Keratinocyte (primary cell): ENCODE measurements at regions not wholly inside any gene's neighbourhood (a gene's known extent, or its start where the extent isn't known, plus 50 kb on each side); places are given as distances from the start of the nearest gene placed in this dataset.
"Not testable (repeated sequence)": the region's sequence is repeated elsewhere in the genome, so short reads cannot be mapped to it uniquely, and the experiment has no call there.

Experiments used
- DNase-seq: peaks from one replicate; pipeline ENCODE4 v3.0.0-alpha.2; 2011; ENCODE audit warnings: low read depth, missing footprints, low spot score
- FAIRE-seq: peaks from 2 replicates; lab custom pipeline; 2011; peaks lifted over from hg19 to GRCh38; lab: Jason Lieb, UNC
- H2AFZ ChIP-seq: 2 replicates; pipeline ENCODE4 v1.6.0; 2012; ENCODE audit warnings: low read length, control low read depth, inconsistent platforms; ENCODE audit not compliant: control insufficient read depth
- H3K27ac ChIP-seq: 2 replicates; pipeline ENCODE4 v1.5.1; 2011; ENCODE audit warnings: low read length; ENCODE audit not compliant: control insufficient read depth, insufficient read depth
- H3K27me3 ChIP-seq: 3 replicates; pipeline ENCODE4 v1.6.0; 2011; ENCODE audit warnings: low read length; ENCODE audit not compliant: control insufficient read depth, insufficient read depth; ENCODE audit errors: extremely low read depth
- H3K36me3 ChIP-seq, 2 experiments: 2 replicates in 1 of 2; 3 replicates in 1 of 2; pipeline ENCODE4 v1.5.1; 2011; ENCODE audit warnings: low read length in 2 of 2, mild to moderate bottlenecking in 1 of 2; ENCODE audit not compliant: control insufficient read depth in 2 of 2, insufficient read depth in 2 of 2; ENCODE audit errors: extremely low read depth in 1 of 2
- H3K4me1 ChIP-seq: 3 replicates; pipeline ENCODE4 v1.5.1; 2011; ENCODE audit warnings: low read length; ENCODE audit not compliant: control insufficient read depth, insufficient read depth; ENCODE audit errors: extremely low read depth
- H3K4me2 ChIP-seq: 3 replicates; pipeline ENCODE4 v1.6.0; 2011; ENCODE audit warnings: low read depth, low read length; ENCODE audit not compliant: control insufficient read depth, insufficient read depth; ENCODE audit errors: extremely low read depth
- H3K4me3 ChIP-seq, 3 experiments: fragments of 200-600 bp in 1 of 3; sonication (generic) in 1 of 3; 2 replicates in 2 of 3; 3 replicates in 1 of 3; pipeline ENCODE4 v1.5.1; 2011 to 2016; ENCODE audit warnings: low read length in 3 of 3, mild to moderate bottlenecking in 3 of 3, control low read depth in 2 of 3, inconsistent platforms in 1 of 3, low read depth in 1 of 3, mixed read lengths in 1 of 3, mixed run types in 1 of 3, moderate library complexity in 1 of 3; ENCODE audit not compliant: control insufficient read depth in 2 of 3, insufficient read depth in 2 of 3; ENCODE audit errors: extremely low read depth in 1 of 3
- H3K79me2 ChIP-seq: 2 replicates; pipeline ENCODE4 v1.6.0; 2012; ENCODE audit warnings: low read length; ENCODE audit not compliant: control insufficient read depth, insufficient read depth
- H3K9ac ChIP-seq: 3 replicates; pipeline ENCODE4 v1.6.0; 2011; ENCODE audit warnings: low read length; ENCODE audit not compliant: control insufficient read depth, insufficient read depth; ENCODE audit errors: extremely low read depth
- H3K9me1 ChIP-seq: 3 replicates; pipeline ENCODE4 v1.6.0; 2011; ENCODE audit warnings: low read length; ENCODE audit not compliant: control insufficient read depth, insufficient read depth; ENCODE audit errors: extremely low read depth
- H3K9me3 ChIP-seq: 2 replicates; pipeline ENCODE4 v1.5.1; 2012; ENCODE audit warnings: low read depth, low read length; ENCODE audit not compliant: control insufficient read depth
- H4K20me1 ChIP-seq: 3 replicates; pipeline ENCODE4 v1.6.0; 2011; ENCODE audit warnings: low read length; ENCODE audit not compliant: control insufficient read depth, insufficient read depth; ENCODE audit errors: extremely low read depth
- EZH2 ChIP-seq: IDR thresholded peaks from one replicate; pipeline ENCODE4 v1.6.1; 2012; ENCODE audit warnings: inconsistent platforms, mild to moderate bottlenecking, low read length, moderate library complexity
- dilution Hi-C: fragments of 300-500 bp; cut with MboI; formaldehyde crosslinking; loops from one replicate; pipeline ENCODE4 v1.7.0; 2020; ENCODE audit warnings: low sequenced_read_pairs; ENCODE audit not compliant: extremely low pct_ligation_motif_present
- TF ChIP-seq, protein P1 (sequence below), 3 experiments: IDR thresholded peaks in 1 of 3; conservative IDR thresholded peaks in 1 of 3; optimal IDR thresholded peaks in 1 of 3; 2 replicates in 2 of 3; 3 replicates in 1 of 3; pipeline versions ENCODE3 to v1.5.1; 2011; ENCODE audit warnings: low read length in 3 of 3, mild to moderate bottlenecking in 3 of 3, moderate library complexity in 2 of 3, control low read depth in 1 of 3, inconsistent platforms in 1 of 3; ENCODE audit not compliant: insufficient read depth in 2 of 3; ENCODE audit errors: extremely low read depth in 1 of 3

DNA sequence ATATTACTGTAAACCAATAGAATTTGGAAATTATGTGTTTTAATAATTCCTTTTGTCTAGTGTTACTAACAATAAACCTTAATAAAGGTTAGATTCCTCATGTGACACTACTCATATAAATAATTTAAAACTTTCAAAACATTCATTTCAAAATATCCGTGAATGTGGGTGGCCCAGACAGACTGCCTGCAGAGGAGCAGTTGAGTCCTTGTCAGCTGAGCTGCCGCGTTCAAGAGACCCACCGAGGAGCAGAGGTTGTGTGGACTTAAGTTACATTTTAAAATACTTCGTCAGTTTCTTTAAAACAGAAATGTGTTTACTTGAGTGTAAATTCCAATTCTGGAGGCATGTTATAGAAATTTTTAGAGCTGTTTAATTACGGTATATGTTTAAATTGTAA, 64.2 kb upstream of the HGFAC start:
- FAIRE-seq (no peak), DNase-seq (no peak)
- H4K20me1 ChIP-seq: no peaks in the 10 kb centered on the region
- H3K27me3 ChIP-seq: peaks cover 9% of the 10 kb centered on the region
- TF ChIP-seq, protein P1, sequence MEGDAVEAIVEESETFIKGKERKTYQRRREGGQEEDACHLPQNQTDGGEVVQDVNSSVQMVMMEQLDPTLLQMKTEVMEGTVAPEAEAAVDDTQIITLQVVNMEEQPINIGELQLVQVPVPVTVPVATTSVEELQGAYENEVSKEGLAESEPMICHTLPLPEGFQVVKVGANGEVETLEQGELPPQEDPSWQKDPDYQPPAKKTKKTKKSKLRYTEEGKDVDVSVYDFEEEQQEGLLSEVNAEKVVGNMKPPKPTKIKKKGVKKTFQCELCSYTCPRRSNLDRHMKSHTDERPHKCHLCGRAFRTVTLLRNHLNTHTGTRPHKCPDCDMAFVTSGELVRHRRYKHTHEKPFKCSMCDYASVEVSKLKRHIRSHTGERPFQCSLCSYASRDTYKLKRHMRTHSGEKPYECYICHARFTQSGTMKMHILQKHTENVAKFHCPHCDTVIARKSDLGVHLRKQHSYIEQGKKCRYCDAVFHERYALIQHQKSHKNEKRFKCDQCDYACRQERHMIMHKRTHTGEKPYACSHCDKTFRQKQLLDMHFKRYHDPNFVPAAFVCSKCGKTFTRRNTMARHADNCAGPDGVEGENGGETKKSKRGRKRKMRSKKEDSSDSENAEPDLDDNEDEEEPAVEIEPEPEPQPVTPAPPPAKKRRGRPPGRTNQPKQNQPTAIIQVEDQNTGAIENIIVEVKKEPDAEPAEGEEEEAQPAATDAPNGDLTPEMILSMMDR (optimal IDR thresholded peaks at IDR 0.05 in 1 of 3, IDR thresholded peaks at IDR 0.05 in 1 of 3, conservative IDR thresholded peaks at IDR 0.05 in 1 of 3; ENCODE audit: extremely low read depth in 1 of 3, insufficient read depth in 2 of 3, low read length in 3 of 3): no peak
- no peak for TF ChIP-seq EZH2
- no peak overlapping the region for H3K27ac ChIP-seq
- no peaks in the 10 kb centered on the region for H3K9me3 ChIP-seq
- no peaks in the 10 kb centered on the region for H3K9me1 ChIP-seq
- no peak overlapping the region for H3K4me2 ChIP-seq
- H2AFZ ChIP-seq: no peak overlapping the region
- H3K4me3 ChIP-seq: no peak overlapping the region
- dilution Hi-C loops: no loop called here
- no peaks in the 10 kb centered on the region for H3K79me2 ChIP-seq
- H3K4me1 ChIP-seq: no peaks in the 10 kb centered on the region
- no peak overlapping the region for H3K9ac ChIP-seq
- H3K36me3 ChIP-seq: no peaks in the 10 kb centered on the region

DNA sequence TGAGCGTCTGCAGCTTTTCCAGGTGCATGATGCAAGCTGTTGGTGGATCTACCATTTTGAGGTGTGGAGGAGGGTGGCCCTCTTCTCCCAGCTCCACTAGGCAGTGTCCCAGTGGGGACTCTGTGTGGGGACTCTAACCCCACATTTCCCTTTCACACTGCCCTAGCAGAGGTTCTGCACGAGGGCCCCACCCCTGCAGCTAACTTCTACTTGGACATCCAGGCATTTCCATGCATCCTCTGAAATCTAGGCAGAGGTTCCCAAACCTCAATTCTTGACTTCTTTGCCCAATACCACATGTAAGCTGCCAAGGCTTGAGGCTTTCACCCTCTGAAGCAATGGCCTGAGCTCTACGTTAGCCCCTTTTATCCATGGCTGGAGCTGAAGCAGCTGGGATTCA, 61.4 kb upstream of the HGFAC start:
- H3K9ac ChIP-seq, FAIRE-seq, H4K20me1 ChIP-seq, H3K9me3 ChIP-seq, DNase-seq, H3K79me2 ChIP-seq, H3K36me3 ChIP-seq, H2AFZ ChIP-seq, dilution Hi-C loops, H3K4me2 ChIP-seq, H3K4me3 ChIP-seq, H3K27me3 ChIP-seq, H3K9me1 ChIP-seq, H3K27ac ChIP-seq: not testable (repeated sequence)
- H3K4me1 ChIP-seq: peaks cover 15% of the 10 kb centered on the region

DNA sequence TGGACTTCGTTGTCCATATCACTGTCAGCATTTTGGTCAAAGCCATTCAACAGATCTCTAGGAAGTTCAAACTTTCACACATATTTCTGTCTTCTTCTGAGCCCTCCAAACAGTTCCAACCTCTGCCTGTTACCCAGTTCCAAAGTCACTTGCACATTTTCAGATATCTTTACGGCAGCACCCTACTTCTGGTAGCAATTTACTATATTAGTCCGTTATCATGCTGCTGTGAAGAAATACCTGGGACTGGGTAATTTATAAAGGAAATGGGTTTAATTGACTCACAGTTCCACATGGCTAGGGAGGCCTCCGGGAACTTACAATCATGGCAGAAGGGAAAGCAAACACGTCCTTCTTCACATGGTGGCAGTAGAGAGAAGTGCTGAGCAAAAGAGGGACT, 60.6 kb upstream of the HGFAC start:
- H3K79me2 ChIP-seq, H3K4me2 ChIP-seq, H3K9me1 ChIP-seq, H3K27ac ChIP-seq, FAIRE-seq, dilution Hi-C loops, H3K36me3 ChIP-seq, H4K20me1 ChIP-seq, H2AFZ ChIP-seq, DNase-seq, H3K9ac ChIP-seq, H3K9me3 ChIP-seq, H3K4me3 ChIP-seq, H3K27me3 ChIP-seq: not testable (repeated sequence)
- H3K4me1 ChIP-seq: peaks cover 23% of the 10 kb centered on the region
